Common myeloid progenitor, CD34-positive (primary cell): ENCODE measurements at regions not wholly inside any gene's neighbourhood (a gene's known extent, or its start where the extent isn't known, plus 50 kb on each side); places are given as distances from the start of the nearest gene placed in this dataset.

Experiments used
- CTCF ChIA-PET: fragments of 350-600 bp; sonication (Branson Sonifier 250); formaldehyde crosslinking; loops from one replicate; lab custom pipeline; 2021; ENCODE audit warnings: antibody characterized with exemption; lab: Charles Lee
- POLR2A ChIA-PET: fragments of 350-600 bp; sonication (Branson Sonifier 250); formaldehyde crosslinking; loops from one replicate; lab custom pipeline; 2021; ENCODE audit warnings: antibody characterized with exemption; lab: Charles Lee
- DNase-seq, 3 donors: peaks; one replicate each; pipeline versions ENCODE4 v3.0.0 to v3.0.0-alpha.2; 2013
- H3K27ac ChIP-seq, 2 experiments: 1 replicate in 1 of 2; 2 replicates in 1 of 2; pipeline ENCODE4 v1.7.0; 2013; ENCODE audit warnings: inconsistent platforms in 2 of 2, low read length in 2 of 2, mild to moderate bottlenecking in 2 of 2, low read depth in 1 of 2, moderate library complexity in 1 of 2; ENCODE audit not compliant: severe bottlenecking in 2 of 2, insufficient read depth in 1 of 2, poor library complexity in 1 of 2
- H3K27me3 ChIP-seq, 5 experiments: replicated peaks in 2 of 5; 1 replicate in 3 of 5; 2 replicates in 2 of 5; pipeline versions ENCODE4 v1.6.1 to v1.7.0; 2013; ENCODE audit warnings: low read length in 4 of 5, mild to moderate bottlenecking in 2 of 5, moderate library complexity in 2 of 5, inconsistent platforms in 1 of 5; ENCODE audit not compliant: insufficient read depth in 5 of 5, control insufficient read depth in 4 of 5
- H3K36me3 ChIP-seq, 4 experiments: 1 replicate in 2 of 4; 2 replicates in 2 of 4; pipeline versions ENCODE4 v1.6.1 to v1.7.0; 2013; ENCODE audit warnings: low read length in 3 of 4, control low read depth in 1 of 4, mild to moderate bottlenecking in 1 of 4; ENCODE audit not compliant: control insufficient read depth in 4 of 4, insufficient read depth in 4 of 4
- H3K4me1 ChIP-seq, 4 experiments: 1 replicate in 3 of 4; 2 replicates in 1 of 4; pipeline versions ENCODE4 v1.6.1 to v1.7.1; 2013; ENCODE audit warnings: low read length in 3 of 4, mild to moderate bottlenecking in 3 of 4, control low read depth in 1 of 4, inconsistent platforms in 1 of 4, moderate library complexity in 1 of 4; ENCODE audit not compliant: control insufficient read depth in 4 of 4, insufficient read depth in 4 of 4; ENCODE audit errors: control extremely low read depth in 1 of 4
- H3K4me3 ChIP-seq, 7 experiments: 1 replicate in 4 of 7; 2 replicates in 3 of 7; pipeline versions ENCODE4 v1.5.1 to v1.7.0; 2013; ENCODE audit warnings: mild to moderate bottlenecking in 7 of 7, low read length in 6 of 7, moderate library complexity in 6 of 7, inconsistent platforms in 2 of 7, low read depth in 2 of 7, control low read depth in 1 of 7; ENCODE audit not compliant: insufficient read depth in 4 of 7, control insufficient read depth in 1 of 7; ENCODE audit errors: extremely low read depth in 1 of 7
- H3K9me3 ChIP-seq, 5 experiments: 1 replicate in 4 of 5; 2 replicates in 1 of 5; pipeline versions ENCODE4 v1.6.1 to v1.7.1; 2013; ENCODE audit warnings: low read length in 4 of 5, mild to moderate bottlenecking in 2 of 5, inconsistent platforms in 1 of 5, low read depth in 1 of 5, moderate library complexity in 1 of 5; ENCODE audit not compliant: control insufficient read depth in 4 of 5, insufficient read depth in 2 of 5; ENCODE audit errors: control extremely low read depth in 1 of 5
- WGBS: methylation state at CpG from one replicate; pipeline ENCODE4 v1.1.5; 2013; ENCODE audit not compliant: insufficient coverage; 5-methylcytosine and 5-hydroxymethylcytosine counted together

- DNase-seq, result no peak
- Histone ChIP-seq H3K36me3 (no peaks in the 10 kb centered on the region), H3K4me3 (no peak overlapping the region), H3K27me3 (peaks cover 0 to 13% (median 3%) of the 10 kb centered on the region in 5 experiments), H3K27ac (no peak overlapping the region), H3K4me1 (peaks cover 0 to 9% (median 0%) of the 10 kb centered on the region in 4 experiments), H3K9me3 (no peaks in the 10 kb centered on the region)
- POLR2A ChIA-PET, result no interaction called here
- CTCF ChIA-PET, result no interaction called here
These were observed 137.8 kb downstream of the GATA3 start for GRCh38 chr10:8192301-8192700.

DNA sequence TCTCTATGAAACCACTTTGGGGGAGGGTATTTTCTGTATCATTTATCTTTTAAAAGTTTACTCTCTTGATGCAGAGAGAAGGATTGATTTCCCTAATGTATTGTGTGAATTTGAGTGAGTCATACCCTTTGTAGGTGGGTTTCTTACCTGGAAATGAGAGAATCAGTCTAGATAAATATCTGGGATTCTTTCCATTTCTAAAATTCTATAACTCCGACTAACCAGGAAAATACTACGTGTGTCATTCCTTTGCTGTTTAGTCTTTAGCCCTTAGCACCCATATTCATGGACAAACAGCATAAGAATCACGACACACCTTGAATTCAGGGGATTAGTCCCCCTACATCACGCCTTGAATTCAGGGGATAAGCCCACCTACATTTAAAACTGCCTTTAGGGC is 139.1 kb downstream of the GATA3 start:
- DNase-seq, result no peak
- Histone ChIP-seq H3K27ac (no peak overlapping the region), H3K36me3 (no peaks in the 10 kb centered on the region), H3K4me3 (no peak overlapping the region), H3K4me1 (peaks cover 0 to 9% (median 0%) of the 10 kb centered on the region in 4 experiments), H3K27me3 (peaks cover 0 to 13% (median 3%) of the 10 kb centered on the region in 5 experiments), H3K9me3 (no peaks in the 10 kb centered on the region)
- CTCF ChIA-PET, result no interaction called here
- POLR2A ChIA-PET, result no interaction called here
- WGBS, result 100% methylated on average over 2 of the region's 4 CpGs

GRCh38 chr10:8194050-8194449 is 139.6 kb downstream of the GATA3 start:
- H3K4me1 ChIP-seq, result peaks cover 0 to 5% (median 0%) of the 10 kb centered on the region in 4 experiments
- no peak overlapping the region for H3K4me3 ChIP-seq
- H3K27ac ChIP-seq, result no peak overlapping the region
- no peaks in the 10 kb centered on the region for H3K36me3 ChIP-seq
- DNase-seq, result no peak
- 99% methylated on average over 6 of the region's 7 CpGs for WGBS
- no peaks in the 10 kb centered on the region for H3K9me3 ChIP-seq
- H3K27me3 ChIP-seq, result peaks cover 0 to 13% (median 3%) of the 10 kb centered on the region in 5 experiments
- ChIA-PET POLR2A (no interaction called here), CTCF (no interaction called here)

DNA sequence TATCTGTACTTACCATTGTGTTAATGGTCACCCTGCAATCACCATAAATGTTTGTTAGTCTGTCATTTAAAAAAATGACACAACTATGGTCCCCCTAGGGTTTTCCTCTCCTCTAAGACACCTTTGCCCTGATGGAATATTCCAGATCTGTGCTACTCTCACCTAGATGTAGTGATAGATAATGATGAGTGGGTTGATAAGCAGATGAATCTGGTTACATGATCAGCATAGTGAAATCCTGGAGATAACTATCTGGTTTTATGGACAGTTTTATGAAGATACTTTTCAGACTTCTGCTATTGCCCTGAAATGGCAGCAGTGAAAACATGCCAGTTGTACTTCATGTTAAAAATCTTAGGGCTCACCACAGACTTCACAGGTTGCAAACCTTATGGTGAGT is 152.4 kb downstream of the GATA3 start:
- CTCF ChIA-PET, result no interaction called here
- POLR2A ChIA-PET, result no interaction called here
- H3K27ac ChIP-seq, result no peak overlapping the region

GRCh38 chr10:8211631-8212030 is 157.1 kb downstream of the GATA3 start:
- Histone ChIP-seq H3K27ac (no peak overlapping the region), H3K36me3 (no peaks in the 10 kb centered on the region), H3K9me3 (peaks cover 0 to 2% (median 0%) of the 10 kb centered on the region in 5 experiments), H3K4me1 (no peaks in the 10 kb centered on the region), H3K4me3 (no peak overlapping the region), H3K27me3 (no peaks in the 10 kb centered on the region)
- DNase-seq, result peak in 1 of 3 donors; percentile 4
- WGBS, result 96% methylated on average over 4 of the region's 4 CpGs
- ChIA-PET CTCF (no interaction called here), POLR2A (no interaction called here)

More for the DNA sequence above, 152.4 kb downstream of the GATA3 start:
- Histone ChIP-seq H3K4me3 (no peak overlapping the region), H3K36me3 (no peaks in the 10 kb centered on the region), H3K27me3 (no peaks in the 10 kb centered on the region), H3K4me1 (no peaks in the 10 kb centered on the region), H3K9me3 (peaks cover 0 to 2% (median 0%) of the 10 kb centered on the region in 5 experiments)
- DNase-seq, result no peak

- H3K27ac ChIP-seq, result no peak overlapping the region
- POLR2A ChIA-PET, result no interaction called here
- H3K36me3 ChIP-seq, result no peaks in the 10 kb centered on the region
- peaks cover 0 to 2% (median 0%) of the 10 kb centered on the region in 5 experiments for H3K9me3 ChIP-seq
- no peak overlapping the region for H3K4me3 ChIP-seq
- H3K27me3 ChIP-seq, result no peaks in the 10 kb centered on the region
- no CpG with 5 or more reads among the region's 2 CpGs for WGBS
- no peaks in the 10 kb centered on the region for H3K4me1 ChIP-seq
- no peak for DNase-seq
- CTCF ChIA-PET, result no interaction called here
These were observed 159.2 kb downstream of the GATA3 start for GRCh38 chr10:8213735-8214134.

DNA sequence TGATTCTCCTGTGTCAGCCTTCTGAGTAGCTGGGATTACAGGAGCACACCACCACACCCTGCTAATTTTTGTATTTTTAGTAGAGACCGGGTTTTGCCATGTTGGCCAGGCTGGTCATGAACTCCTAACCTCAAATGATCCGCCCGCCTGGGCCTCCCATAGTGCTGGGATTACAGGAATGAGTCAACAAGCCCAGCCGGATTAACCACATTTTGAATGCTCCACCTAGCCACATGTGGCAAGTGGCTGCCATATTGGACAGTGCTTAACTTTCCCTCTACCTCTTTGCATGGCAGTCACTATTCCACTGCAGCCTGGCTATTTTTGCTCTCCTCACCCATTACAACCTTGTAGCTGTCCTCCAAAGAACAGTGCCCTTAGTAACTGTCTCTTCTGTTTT is 160.1 kb downstream of the GATA3 start:
- ChIA-PET POLR2A (interaction anchor here (0.6 kb wide), 1 partner anchor 391 kb away, joined by 3 read pairs; no protein-coding TSS in a partner anchor), CTCF (no interaction called here)
- H3K27me3 ChIP-seq, result no peaks in the 10 kb centered on the region
- H3K4me3 ChIP-seq, result no peak overlapping the region
- WGBS, result 100% methylated on average over 4 of the region's 4 CpGs
- no peak overlapping the region for H3K27ac ChIP-seq
- no peaks in the 10 kb centered on the region for H3K4me1 ChIP-seq
- no peaks in the 10 kb centered on the region for H3K36me3 ChIP-seq
- DNase-seq, result no peak
- peaks cover 0 to 7% (median 2%) of the 10 kb centered on the region in 5 experiments for H3K9me3 ChIP-seq
